ENCODE measurements at regions not wholly inside any gene's neighbourhood (a gene's known extent, or its start where the extent isn't known, plus 50 kb on each side); places are given as distances from the start of the nearest gene placed in this dataset.

- no peak for TF ChIP-seq JUN (IDR thresholded peaks at IDR 0.05)
Measured at GRCh38 chr3:5754602-5755001, 567.1 kb downstream of the EDEM1 start (continued).

GRCh38 chr3:5756443-5756842 lies 568.9 kb downstream of the EDEM1 start:
- H3K4me1 ChIP-seq: no peaks in the 10 kb centered on the region
- H3K9me3 ChIP-seq: no peaks in the 10 kb centered on the region; the same call in 2 of the 3 replicates
- ChIA-PET CTCF (no interaction called here), POLR2A (no interaction called here)
- no peak overlapping the region for H3K27ac ChIP-seq
- WGBS (ENCODE audit: missing lambda C conversion rate): 4% methylated on average over 4 of the region's 4 CpGs
- no peak overlapping the region for H3K4me3 ChIP-seq
- no peak for ATAC-seq
- DNase-seq (ENCODE audit: low read depth in 1 of 2, low spot score in 1 of 2): no peak
- no peak overlapping the region for H3K4me2 ChIP-seq
- TF ChIP-seq EHMT2 (IDR thresholded peaks at IDR 0.05; ENCODE audit: low read depth): no peak
- TF ChIP-seq ZC3H11A (IDR thresholded peaks at IDR 0.05): no peak
- TF ChIP-seq NR3C1 (IDR thresholded peaks at IDR 0.05): no peak
- TF ChIP-seq EP300 (IDR thresholded peaks at IDR 0.05): no peak
- no peak for TF ChIP-seq REST (IDR thresholded peaks at IDR 0.05)
- TF ChIP-seq SREBF2 (IDR thresholded peaks at IDR 0.05): no peak
- TF ChIP-seq POLR2AphosphoS2 (conservative IDR thresholded peaks at IDR 0.05; ENCODE audit: low read length): no peak
- TF ChIP-seq ATOH8 (CRISPR knock-in tag; IDR thresholded peaks at IDR 0.05; ENCODE audit: low read depth): no peak
- no peak for TF ChIP-seq MAX (IDR thresholded peaks at IDR 0.05)
- TF ChIP-seq NPAS2 (CRISPR knock-in tag; IDR thresholded peaks at IDR 0.05; ENCODE audit: borderline replicate concordance): no peak
- TF ChIP-seq E2F6 (IDR thresholded peaks at IDR 0.05; ENCODE audit: borderline replicate concordance, low read depth): no peak
- TF ChIP-seq BHLHE40 (IDR thresholded peaks at IDR 0.05; ENCODE audit: low read depth, low read length): no peak
- no peak for TF ChIP-seq RNF2 (IDR thresholded peaks at IDR 0.05; ENCODE audit: borderline replicate concordance, low read depth)
- no peak for TF ChIP-seq BCL3 (IDR thresholded peaks at IDR 0.05)
- TF ChIP-seq RARB (CRISPR knock-in tag; IDR thresholded peaks at IDR 0.05): no peak
- TF ChIP-seq JUNB (IDR thresholded peaks at IDR 0.05): no peak
- FAIRE-seq: no peak

GRCh38 chr3:5757213-5757804 lies 569.8 kb downstream of the EDEM1 start:
- no peak for DNase-seq (ENCODE audit: low read depth in 1 of 2, low spot score in 1 of 2)
- ATAC-seq: no peak
- Histone ChIP-seq H3K27ac (no peak overlapping the region), H3K9me3 (no peaks in the 10 kb centered on the region; the same call in 2 of the 3 replicates), H3K4me3 (no peak overlapping the region), H3K4me1 (no peaks in the 10 kb centered on the region), H3K4me2 (no peak overlapping the region)
- ChIA-PET POLR2A (no interaction called here), CTCF (interaction anchor here (0.5 kb wide), 1 partner anchor 1288 kb away, joined by 4 read pairs; no protein-coding TSS in a partner anchor)
- TF ChIP-seq RARB (CRISPR knock-in tag; IDR thresholded peaks at IDR 0.05): no peak
- no peak for TF ChIP-seq PHF8 (IDR thresholded peaks at IDR 0.05; ENCODE audit: borderline replicate concordance, low read depth)
- TF ChIP-seq RCOR1 (IDR thresholded peaks at IDR 0.05; ENCODE audit: low read depth, low read length): no peak
- no peak for TF ChIP-seq MAX (IDR thresholded peaks at IDR 0.05)
- TF ChIP-seq CBX8 (IDR thresholded peaks at IDR 0.05): no peak
- no peak for TF ChIP-seq FOXS1 (CRISPR knock-in tag; IDR thresholded peaks at IDR 0.05)
- no peak for TF ChIP-seq TFCP2L1 (CRISPR knock-in tag; IDR thresholded peaks at IDR 0.05)
- no peak for FAIRE-seq
- WGBS (ENCODE audit: missing lambda C conversion rate): 26% methylated on average over 7 of the region's 7 CpGs

Measured in A549 (cell line).